ENCODE measurements at regions not wholly inside any gene's neighbourhood (a gene's known extent, or its start where the extent isn't known, plus 50 kb on each side); places are given as distances from the start of the nearest gene placed in this dataset.

DNA sequence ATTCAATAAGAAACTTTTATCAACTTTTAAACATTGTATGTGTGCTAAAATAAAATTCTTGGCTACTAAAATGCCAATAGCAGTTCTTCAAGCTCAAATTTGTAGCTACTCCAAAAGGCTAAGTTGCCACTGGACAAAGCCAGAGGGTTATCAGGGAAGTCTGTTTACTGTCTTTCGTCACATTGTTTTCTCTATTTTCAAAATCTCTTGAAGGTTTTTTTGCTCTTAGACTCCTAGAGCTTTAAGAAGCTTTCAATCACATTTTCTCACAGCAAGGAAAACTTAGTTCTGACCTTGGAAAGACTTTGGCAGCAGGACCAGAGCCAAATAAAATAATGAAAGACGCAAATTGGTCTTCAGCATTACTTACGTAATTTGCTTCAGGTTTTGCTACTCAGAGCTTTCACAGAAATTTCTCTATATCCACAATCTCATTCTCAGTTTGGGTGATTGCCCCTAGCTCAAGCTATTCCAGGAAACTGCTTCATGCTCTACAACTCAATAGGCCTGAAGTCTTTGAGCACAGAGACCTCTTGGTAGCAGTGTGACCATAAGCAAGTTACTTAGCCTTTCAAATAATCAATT lies 257.7 kb downstream of the GABRG2 start:
- DNase-seq: no peak

DNA sequence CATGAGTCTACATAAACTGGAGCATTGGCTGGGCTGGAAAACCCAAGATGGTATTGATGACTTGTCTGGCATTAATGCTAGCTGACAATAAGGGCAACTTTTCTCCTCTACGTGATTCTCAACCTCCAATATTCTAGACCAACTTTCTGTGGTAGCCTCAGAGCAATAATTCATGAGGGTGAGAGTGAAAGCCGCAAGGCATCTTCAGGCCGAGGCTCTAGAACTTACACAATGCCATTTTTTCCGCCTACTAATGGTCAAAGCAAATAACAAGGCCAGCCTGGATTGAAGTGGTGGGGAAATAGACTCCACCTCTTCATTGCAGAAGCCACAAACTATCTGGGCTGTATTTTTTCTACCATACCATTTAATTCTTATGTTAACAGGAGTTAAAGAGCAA lies 267.4 kb downstream of the GABRG2 start:
- DNase-seq: no peak

DNA sequence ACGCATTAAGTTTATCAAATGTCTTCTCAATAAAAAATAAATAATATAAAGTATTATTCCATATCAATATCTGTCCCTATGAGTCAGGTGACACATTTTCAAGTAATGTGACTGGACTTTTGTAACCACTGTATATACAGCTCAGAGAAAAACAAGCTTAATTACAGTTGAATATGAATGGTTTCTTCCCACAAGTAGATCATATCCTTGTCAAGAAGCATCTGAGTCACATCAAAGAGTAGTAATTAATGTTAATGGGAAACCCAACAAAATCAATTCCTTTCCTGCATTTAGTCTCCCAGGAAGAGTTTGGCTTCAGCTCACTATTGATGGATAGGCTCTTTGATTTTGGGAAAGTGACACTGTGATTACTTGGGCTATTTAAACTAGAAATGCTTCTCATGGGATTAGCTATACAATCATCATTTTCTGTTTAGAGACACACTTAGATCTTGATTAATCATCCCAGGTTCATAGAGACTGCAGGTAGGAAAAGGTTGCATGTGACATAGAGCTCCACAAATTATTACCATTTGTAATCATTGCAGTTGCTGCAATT lies 292.9 kb downstream of the GABRG2 start:
- no peak for DNase-seq

DNA sequence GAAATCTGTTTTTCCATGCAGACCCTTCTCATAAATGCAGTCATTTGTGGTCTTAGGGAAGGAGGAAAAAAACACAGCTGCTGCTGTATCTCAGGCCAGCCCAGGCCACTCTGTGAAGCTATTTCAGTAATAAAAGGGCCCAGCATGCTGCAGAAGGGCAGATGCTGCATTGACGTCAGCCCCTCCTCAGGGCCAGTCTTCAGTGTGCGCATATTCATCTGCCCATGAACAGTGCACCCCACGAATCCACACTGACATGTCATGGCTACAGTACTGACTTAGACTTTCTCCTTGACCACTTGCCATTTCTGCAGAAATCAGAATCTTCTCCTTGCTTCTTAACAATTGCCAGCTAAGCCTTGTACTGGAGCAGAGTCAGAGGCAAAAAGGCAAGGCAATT lies 304.7 kb downstream of the GABRG2 start:
- no peak for DNase-seq

DNA sequence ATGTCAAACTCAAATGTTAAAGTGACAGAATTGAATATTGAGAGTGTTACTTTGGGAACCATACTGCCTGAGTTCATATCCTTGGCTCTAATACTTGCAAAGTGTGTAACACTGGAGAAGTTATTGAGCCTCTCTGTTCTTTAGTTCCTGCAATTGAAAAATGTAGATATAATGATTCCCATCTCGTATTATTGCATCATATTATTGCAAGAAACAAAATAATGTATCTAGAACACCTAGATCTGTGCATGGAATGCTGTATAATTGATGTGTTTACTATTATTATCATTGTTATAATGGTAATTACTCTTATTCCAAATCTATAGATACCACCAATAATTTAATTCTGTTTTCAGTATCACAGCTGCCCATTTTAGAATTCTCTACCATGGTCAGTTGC lies 310.3 kb downstream of the GABRG2 start:
- no peak for DNase-seq

DNA sequence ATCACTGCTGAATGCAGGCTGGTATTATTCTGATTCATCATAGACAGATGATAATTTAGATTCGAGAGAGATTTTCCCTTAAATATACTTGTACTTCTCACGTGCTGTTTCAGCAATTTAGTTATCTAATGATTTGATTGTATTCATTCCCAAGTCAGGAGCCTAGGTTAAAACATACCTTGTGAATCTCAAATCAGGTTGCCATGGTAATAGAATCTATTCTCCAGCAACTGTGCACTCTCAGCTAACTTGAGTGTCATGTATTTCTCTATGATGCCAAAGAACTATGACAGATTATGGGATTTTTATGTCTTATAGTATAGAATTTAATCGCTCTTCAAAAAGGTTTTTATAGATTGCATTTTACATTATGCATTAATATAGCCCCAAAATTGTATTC lies 315.3 kb downstream of the GABRG2 start:
- DNase-seq: no peak

DNA sequence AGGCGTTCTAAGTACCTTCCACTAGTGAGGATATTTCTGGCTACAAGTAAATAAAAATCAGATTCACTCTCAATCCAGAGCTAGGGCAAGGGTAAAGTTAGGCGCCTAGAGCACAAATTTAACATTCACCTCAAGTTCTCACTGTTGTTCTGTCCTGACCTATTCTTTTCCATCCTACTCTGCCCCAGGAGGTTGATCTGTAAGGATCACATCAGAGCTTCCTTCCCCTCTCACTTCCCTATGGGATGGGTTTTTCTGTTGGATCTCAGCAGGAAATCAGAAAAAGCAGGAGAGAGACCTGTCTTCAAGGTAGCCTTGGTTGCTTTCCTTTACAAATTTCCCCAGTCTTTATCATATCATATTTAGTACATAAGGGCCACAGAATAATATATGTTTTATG lies 316.7 kb downstream of the GABRG2 start:
- DNase-seq: no peak

DNA sequence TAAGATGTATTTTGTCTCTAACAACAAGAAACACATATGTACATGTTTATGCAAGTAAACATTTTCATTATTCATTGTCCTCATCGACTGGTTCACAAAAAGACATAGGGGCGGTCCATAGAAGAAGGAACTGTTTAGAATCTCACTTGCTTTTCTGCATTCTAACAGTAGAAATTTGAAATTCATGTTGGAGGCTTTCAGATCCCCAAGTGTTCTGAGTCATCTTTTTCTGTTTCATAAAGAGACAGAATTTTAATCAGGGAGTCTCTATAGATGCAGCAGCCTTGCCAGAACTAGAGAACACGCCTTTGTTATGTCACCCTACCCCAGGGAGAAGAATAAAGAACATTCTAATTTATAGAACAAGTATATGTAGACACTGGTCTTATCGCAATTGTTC lies 324.3 kb downstream of the GABRG2 start:
- DNase-seq: no peak

DNA sequence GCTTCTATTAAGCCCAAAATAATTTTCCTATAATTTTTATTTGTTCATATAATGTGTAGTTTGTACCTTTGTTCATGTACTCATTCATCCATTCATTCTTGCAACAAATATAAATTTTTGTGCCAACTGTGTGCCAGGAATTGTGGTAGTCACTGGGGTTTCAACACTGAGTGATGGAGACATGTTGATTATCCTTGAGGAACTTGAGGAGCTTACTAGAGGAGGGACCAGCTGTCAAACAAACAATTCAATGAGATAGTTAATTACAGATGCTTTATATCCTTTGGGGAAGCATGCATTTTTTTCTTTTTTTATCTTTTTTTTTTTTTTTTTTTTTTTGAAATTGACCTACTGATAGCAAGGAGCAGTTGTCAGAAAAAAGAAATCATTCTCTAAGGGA lies 324.8 kb downstream of the GABRG2 start:
- DNase-seq: no peak

DNA sequence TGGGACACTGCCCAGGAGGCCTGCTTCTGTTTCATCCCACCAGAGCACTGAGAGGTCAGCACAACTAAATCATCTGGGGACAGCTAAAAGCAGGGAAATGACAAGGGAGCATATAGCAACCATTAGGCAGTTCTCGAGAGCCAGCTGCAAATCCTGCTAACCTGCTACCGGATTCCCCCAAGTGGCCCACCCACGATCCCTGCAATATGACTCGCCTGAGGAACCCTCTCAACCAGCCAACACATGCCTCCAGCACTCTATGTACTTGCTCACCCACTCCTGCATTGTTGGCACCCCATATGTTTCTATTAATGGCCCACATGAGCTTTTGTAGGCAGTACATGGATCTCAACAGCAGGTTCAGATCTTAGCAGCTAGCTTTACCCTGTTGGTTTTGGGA lies 326.0 kb downstream of the GABRG2 start:
- DNase-seq: no peak

DNA sequence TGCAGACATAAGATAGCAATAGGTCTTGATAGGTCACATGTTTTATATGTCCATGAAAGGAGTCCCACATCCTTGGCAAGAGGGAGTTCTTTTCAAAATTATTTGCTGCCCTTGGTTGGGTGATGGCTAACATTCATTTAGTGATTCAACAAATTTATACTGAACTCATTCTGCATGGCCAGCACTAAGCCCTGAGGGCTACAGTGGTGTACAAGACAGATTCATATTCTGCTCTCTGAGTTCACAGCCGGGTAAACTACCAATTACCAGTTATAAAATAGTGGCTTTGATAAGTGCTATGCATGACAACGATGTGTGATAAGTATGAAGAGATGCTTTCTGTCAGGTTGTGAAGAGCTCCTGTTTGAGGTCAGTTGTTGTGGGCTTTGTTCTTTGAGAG lies 340.0 kb downstream of the GABRG2 start:
- no peak for DNase-seq

DNA sequence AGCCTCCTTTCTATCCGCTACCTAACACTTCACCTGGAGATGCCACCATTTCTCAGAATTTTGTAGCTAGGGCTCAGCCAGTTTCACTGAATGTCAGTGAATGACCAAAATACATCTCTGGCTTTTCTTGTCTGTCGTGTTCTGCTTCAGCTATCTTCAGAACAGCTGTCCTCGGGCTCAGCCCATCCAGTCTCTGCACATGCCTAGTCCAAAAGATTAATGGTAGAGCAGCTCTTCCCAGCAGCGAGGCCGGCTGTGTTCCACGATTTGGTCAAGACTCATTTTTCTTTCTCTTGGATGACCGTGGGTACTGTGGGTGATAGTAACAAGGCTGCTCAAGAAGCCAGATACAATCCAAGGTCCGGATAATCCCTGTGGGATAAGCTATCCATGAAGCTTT lies 342.8 kb downstream of the GABRG2 start:
- DNase-seq: no peak

DNA sequence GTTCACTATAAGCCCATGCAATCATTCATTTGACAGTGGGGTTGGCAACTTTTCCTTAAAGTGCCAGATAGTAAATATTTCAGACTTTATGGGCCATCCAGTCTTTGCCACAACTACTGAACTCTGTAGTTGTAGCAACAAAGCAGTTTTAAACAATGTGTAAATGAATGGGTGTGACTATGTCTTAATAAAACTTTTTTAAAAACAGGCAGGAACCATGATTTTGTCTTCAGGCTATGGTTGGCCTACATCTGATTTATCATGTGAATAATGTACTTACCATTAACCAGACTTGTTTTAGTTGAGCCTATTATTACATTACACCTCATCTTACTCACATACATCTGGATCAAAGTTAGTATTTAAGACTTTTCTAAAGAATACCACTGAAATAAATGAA lies 361.6 kb downstream of the GABRG2 start:
- DNase-seq: no peak

DNA sequence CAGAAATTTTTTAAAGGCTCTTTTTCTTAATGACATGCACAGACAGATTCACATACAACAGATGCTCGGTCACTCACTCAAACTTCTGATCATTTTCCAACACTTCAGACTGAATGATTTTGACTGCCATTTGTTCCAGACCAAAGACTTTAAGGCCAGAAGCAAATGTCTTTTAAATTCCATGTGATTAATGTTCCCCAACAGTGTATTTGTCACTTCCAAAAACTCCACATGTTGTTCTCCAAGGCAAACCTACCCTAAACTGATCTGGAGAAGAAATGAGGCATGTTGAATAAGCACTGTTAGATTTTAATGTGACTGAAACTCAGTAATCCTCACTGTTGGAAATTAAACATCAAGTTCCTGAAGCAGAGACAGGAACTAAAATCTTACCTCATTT lies 366.7 kb downstream of the GABRG2 start:
- DNase-seq: no peak

DNA sequence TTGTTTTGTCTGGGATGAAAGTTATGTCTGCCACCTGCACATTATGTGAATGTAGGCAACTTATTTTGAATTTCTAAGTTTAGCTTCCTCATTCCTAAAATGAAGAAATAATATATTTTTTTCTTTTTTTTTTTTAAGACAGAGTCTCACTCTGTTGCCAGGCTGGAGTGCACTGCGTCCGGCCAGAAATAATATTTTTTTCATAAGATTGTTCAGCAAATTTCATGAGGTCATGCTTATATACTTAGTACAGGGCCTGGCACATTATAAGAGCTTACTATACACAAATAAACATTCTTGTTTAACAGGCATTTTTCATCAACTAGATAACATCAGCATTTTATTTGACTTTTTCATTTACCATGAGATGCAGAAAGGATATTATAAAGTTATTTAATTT lies 368.5 kb downstream of the GABRG2 start:
- DNase-seq: no peak

DNA sequence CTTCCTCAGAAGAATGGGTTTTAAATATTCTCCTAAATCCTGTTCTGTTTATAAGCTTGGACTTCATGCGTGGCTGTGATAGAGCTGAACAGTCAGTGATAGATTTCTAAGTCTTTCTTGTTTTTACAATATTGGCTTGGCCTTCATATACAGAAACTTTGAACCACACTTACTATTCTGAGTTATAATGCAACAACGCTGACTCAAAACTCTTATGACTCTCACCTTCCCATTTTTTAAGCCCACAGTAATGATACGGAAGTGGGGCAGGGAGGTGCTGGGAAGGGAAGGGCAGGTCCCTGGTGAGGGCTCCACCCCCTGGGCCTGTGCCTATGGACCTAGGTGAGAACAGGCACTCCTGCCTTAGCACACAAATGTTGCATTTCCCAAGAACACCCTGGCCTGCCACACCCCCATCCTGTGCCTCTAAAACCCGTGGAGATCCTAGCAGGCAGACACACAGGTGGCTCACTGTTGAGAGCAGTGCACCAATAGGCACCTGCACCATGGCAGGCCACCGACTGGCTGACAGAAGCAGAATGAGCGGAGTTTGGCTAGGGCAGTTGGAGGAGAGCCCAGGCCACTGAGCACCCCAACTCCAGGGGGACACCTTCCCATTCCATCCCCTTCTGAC lies 376.7 kb downstream of the GABRG2 start:
- DNase-seq: no peak

DNA sequence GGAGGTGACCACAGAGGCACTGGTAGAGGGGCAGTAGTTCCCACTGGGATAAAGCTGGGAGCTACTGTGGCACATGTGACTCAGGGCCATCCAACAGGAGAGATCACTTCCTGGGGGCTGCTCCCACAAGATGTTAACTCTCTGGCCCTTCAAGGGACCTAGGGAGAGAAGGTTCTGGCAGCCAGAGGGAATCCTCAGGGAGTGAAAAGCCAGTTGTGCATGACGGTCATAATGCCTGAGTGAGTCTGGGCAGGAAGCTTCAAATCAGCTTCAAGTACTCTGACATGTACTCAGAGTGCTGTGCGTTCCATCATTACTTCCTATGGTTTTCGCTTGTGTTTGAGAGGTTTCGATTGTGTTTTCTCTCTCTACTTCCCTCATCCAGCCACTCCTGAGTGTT lies 388.5 kb downstream of the GABRG2 start:
- no peak for DNase-seq

DNA sequence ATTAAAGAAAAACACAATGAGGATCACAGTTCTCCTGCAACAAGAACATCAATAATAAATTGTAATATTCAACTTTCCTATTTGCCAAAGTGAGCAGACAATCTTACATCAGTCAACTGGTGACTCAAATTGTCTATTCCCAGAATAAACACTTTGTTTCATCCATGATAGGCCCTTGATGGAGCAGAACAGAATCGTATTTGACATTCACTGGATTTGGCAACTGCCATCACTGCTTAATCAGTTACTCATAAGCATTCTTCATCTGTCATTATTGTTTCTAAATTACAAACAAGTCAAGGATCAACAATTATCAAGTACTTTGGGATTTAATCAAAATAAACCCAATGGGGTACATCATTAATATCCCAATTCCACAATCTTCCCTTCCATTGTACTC lies 398.4 kb downstream of the GABRG2 start:
- no peak for DNase-seq

DNA sequence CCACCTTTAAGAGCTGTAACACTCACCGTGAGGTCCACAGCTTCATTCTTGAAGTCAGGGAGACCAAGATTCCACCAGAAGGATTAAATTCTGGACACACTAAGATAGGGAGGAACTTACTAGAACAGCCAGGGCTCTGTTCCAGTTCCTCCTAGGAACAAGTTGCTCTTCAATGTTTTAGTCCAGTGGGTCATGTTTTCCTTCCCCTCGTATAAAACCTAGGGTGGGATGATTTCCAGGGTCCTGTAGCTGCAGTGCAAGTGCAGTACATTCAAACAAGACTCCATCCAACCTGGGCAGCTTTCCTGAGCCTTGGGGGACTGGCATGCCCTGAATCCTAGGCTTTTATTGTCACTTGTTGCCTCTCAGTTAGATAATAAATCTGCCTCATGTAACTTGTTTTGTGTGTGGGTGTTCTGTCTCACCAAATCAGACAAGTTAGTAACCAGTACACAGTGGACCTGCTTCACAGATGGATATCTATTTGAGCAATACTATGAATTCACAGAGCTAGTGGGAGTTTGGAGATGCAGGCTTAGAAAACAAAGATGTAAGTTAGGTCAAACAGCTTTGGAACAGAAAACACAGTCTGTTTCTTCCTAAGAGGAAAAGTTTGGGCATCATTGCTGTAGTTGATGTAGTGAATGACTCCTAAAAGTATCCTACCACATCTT lies 405.6 kb downstream of the GABRG2 start:
- DNase-seq: no peak

DNA sequence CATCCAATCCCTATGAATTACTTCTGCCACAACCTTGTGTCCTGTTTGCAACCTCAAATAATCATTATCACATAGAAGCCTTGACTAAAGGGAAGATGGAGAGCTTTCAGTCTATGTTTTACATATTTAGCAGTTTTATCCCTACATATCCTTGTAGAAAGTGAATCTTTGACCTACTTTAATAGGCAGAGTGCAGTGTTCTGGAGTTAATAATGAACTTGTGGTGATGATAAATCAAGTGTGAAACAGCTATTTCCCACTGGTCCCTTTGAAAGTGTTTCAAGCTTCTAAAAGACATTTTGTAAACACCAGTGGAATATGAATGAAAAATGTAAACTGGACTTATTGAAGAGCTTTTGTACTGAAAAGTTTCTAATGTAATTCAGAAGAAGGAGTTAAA lies 406.7 kb downstream of the GABRG2 start:
- DNase-seq: no peak

DNA sequence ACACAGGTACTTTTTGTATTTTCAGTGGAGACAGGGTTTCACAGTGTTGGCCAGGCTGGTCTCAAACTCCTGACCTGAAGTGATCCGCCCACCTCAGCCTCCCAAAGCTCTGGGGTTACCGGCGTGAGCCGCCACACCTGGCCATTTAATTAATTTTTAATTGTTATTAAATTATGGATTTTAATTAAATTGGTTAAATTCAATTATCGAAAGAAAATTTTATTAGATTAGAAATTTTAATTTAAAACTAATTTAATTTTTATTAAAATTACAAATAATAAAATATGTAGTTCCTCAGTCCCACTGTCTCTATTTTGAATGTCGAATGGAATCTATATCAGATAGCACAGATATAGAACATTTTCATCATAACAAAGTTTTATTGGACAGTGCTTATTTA lies 416.5 kb downstream of the GABRG2 start:
- no peak for DNase-seq

DNA sequence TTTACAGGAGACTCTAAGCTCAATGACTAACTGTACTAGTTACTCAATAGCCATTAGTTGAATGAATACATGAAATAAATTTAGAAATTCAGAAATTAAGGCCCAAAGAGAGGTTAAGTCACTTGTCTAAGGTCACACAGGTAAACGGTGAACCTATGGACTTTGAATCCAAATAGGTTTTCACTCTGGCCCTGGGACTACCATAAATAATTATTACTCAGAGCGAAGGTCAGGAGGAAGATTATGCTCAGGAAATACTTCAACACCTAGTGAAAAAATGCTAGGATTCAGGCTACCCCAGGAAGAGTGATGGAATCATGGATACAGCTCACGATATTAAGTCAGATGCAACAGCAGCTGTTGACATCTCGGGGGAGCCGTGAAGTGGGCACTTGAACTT lies 417.4 kb downstream of the GABRG2 start:
- no peak for DNase-seq

DNA sequence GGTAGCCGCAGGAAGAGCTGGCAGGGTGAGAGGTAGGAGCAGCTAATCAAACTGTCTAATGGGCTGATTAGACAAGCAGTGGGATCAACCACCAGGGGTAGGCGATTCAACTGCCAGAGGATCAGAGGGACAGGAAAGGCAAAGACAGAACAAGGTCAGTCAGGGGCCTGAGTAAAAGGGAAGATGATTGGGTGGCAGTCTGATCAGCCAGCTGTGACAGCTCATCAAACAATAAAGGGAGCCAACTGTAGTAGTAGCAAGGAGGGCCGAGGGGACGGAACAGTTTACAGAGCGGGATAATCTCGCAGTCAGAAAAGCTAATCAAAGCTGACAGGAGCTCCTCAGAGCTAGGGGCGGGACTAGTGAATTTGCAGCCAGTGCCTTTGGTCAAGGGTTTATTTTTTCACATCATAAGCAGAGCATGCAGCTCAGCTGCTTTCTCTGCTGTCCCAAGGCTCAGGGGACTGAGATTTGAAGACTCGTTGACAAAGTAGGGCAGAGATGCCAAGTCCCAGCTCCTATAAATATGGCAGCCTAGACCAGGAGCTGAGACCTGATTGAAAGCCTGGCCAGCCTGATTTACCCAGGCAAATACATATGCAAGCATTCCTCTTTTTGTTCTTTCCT lies 418.2 kb downstream of the GABRG2 start:
- no peak for DNase-seq
